ENCODE measurements at regions not wholly inside any gene's neighbourhood (a gene's known extent, or its start where the extent isn't known, plus 50 kb on each side); places are given as distances from the start of the nearest gene placed in this dataset.

DNA sequence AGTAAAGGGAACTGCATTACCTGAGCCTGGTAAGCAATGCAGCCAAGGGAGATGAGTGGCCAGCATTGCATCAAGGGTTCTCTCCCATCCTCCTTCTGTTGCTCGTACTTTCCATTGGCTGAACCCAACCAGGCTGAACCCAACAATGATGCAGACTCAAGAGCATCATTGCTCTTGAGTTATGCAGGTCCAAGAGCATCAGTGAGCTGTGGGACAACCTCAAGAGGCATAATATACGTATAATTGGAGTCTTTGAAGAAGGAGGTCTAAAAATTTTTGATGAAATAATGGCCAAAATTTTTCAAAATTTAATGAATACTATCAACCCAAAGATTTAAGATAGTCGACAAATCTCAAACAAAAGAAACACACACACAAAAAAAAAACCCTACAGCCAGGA is 213.0 kb downstream of the RNF152 start:
- Mint-ChIP-seq H3K4me1 (ENCODE audit: unreplicated experiment) (peaks cover 8% of the 10 kb centered on the region), H3K27me3 (ENCODE audit: unreplicated experiment) (no peaks in the 10 kb centered on the region), H3K4me3 (ENCODE audit: unreplicated experiment) (no peak overlapping the region), H3K36me3 (ENCODE audit: unreplicated experiment) (peaks cover 14% of the 10 kb centered on the region), H3K9me3 (ENCODE audit: unreplicated experiment) (peaks cover 24% of the 10 kb centered on the region), H3K27ac (ENCODE audit: unreplicated experiment) (no peak overlapping the region)
- TF ChIP-seq, protein P1, sequence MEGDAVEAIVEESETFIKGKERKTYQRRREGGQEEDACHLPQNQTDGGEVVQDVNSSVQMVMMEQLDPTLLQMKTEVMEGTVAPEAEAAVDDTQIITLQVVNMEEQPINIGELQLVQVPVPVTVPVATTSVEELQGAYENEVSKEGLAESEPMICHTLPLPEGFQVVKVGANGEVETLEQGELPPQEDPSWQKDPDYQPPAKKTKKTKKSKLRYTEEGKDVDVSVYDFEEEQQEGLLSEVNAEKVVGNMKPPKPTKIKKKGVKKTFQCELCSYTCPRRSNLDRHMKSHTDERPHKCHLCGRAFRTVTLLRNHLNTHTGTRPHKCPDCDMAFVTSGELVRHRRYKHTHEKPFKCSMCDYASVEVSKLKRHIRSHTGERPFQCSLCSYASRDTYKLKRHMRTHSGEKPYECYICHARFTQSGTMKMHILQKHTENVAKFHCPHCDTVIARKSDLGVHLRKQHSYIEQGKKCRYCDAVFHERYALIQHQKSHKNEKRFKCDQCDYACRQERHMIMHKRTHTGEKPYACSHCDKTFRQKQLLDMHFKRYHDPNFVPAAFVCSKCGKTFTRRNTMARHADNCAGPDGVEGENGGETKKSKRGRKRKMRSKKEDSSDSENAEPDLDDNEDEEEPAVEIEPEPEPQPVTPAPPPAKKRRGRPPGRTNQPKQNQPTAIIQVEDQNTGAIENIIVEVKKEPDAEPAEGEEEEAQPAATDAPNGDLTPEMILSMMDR (IDR thresholded peaks at IDR 0.05), result no peak
- no peak for DNase-seq (ENCODE audit: extremely low spot score, unreplicated experiment)

DNA sequence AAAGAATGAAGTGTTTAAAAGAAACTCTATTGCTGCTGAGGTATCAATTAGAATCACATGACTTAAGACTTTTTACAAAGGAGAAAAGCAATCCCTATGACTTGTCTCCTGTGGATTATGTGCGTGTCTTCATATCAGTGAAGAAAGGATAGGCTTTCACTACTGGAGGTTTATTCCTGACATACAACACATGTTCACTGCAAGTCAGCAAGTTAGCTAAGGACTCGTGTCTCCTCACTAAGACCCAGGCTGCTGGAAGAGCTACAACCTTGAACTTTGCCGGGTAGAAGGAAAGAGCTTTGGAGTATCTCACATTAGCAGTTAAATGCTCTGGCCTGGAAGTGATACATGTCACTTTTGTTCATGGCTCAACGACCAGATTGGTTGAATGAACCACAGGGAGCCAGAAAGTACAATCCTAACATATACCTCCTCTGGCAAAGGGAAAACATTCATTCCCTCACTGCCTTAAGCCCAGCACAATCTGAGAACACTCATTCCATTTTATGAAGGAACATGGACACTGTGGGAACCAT is 215.3 kb downstream of the RNF152 start:
- H3K27ac Mint-ChIP-seq (ENCODE audit: unreplicated experiment), result no peak overlapping the region
- TF ChIP-seq, protein P1 (IDR thresholded peaks at IDR 0.05), result no peak

DNA sequence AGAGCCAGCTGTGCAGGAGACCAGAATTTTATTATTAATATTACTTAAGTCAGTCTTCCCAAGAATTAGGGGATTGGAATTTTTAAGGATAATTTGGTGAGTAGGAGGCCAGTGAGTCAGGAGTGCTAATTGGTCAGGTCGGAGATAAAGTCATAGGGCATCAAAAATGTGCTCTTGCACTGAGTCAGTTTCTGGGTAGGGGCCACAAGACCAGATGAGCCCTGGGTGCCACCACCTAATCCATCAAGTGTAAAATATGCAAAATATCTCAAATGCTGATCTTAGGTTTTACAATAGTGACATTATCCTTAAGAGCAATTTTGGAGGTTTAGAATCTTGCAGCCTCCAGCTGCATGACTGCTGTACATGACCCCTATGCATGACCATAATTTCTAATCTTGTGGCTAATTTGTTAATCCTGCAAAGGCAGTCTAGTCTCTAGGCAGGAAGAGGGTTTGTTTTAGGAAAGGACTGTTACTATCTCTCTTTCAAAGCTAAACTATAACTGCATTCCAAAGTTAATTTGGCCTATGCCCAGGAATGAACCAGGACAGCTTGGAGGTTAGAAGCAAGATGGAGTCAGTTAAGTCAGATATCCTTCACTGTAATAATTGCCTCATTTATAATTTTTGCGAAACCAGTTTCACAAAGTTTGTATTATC is 215.9 kb downstream of the RNF152 start:
- TF ChIP-seq, protein P1 (IDR thresholded peaks at IDR 0.05), result no peak
- no peak for DNase-seq (ENCODE audit: extremely low spot score, unreplicated experiment)
- no peaks in the 10 kb centered on the region for H3K27me3 Mint-ChIP-seq (ENCODE audit: unreplicated experiment)

More for the DNA sequence above, 215.3 kb downstream of the RNF152 start:
- Mint-ChIP-seq H3K27me3 (ENCODE audit: unreplicated experiment) (no peaks in the 10 kb centered on the region), H3K9me3 (ENCODE audit: unreplicated experiment) (peaks cover 28% of the 10 kb centered on the region), H3K4me1 (ENCODE audit: unreplicated experiment) (peaks cover 2% of the 10 kb centered on the region), H3K36me3 (ENCODE audit: unreplicated experiment) (peaks cover 14% of the 10 kb centered on the region), H3K4me3 (ENCODE audit: unreplicated experiment) (no peak overlapping the region)
- no peak for DNase-seq (ENCODE audit: extremely low spot score, unreplicated experiment)

DNA sequence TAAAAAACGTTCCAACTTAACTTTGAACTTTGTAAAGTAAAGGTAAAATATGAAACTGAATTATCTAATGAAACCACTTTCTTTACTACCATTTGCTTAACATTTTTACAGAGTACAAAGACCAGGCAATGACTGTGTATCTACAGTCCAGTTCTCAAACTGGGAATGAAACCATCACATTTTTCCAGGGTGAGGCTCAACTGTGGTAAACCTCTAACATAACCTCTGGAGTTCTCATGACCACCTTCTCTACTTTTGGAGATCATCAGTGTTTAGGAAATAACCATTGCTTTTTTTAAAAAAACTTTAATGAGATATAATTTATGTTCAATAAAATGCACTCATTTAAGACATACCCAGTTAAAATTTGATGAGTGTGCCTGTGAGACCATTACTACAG is 223.5 kb downstream of the RNF152 start:
- no peaks in the 10 kb centered on the region for H3K4me1 Mint-ChIP-seq (ENCODE audit: unreplicated experiment)
- H3K27me3 Mint-ChIP-seq (ENCODE audit: unreplicated experiment), result no peaks in the 10 kb centered on the region
- H3K36me3 Mint-ChIP-seq (ENCODE audit: unreplicated experiment), result no peaks in the 10 kb centered on the region
- no peak for DNase-seq (ENCODE audit: extremely low spot score, unreplicated experiment)
- H3K4me3 Mint-ChIP-seq (ENCODE audit: unreplicated experiment), result no peak overlapping the region
- TF ChIP-seq, protein P1 (IDR thresholded peaks at IDR 0.05), result no peak
- H3K27ac Mint-ChIP-seq (ENCODE audit: unreplicated experiment), result no peak overlapping the region
- H3K9me3 Mint-ChIP-seq (ENCODE audit: unreplicated experiment), result peaks cover 8% of the 10 kb centered on the region

More for the DNA sequence above, 215.9 kb downstream of the RNF152 start:
- peaks cover 14% of the 10 kb centered on the region for H3K36me3 Mint-ChIP-seq (ENCODE audit: unreplicated experiment)
- H3K27ac Mint-ChIP-seq (ENCODE audit: unreplicated experiment), result no peak overlapping the region
- no peak overlapping the region for H3K4me3 Mint-ChIP-seq (ENCODE audit: unreplicated experiment)
- no peaks in the 10 kb centered on the region for H3K4me1 Mint-ChIP-seq (ENCODE audit: unreplicated experiment)
- peaks cover 28% of the 10 kb centered on the region for H3K9me3 Mint-ChIP-seq (ENCODE audit: unreplicated experiment)

DNA sequence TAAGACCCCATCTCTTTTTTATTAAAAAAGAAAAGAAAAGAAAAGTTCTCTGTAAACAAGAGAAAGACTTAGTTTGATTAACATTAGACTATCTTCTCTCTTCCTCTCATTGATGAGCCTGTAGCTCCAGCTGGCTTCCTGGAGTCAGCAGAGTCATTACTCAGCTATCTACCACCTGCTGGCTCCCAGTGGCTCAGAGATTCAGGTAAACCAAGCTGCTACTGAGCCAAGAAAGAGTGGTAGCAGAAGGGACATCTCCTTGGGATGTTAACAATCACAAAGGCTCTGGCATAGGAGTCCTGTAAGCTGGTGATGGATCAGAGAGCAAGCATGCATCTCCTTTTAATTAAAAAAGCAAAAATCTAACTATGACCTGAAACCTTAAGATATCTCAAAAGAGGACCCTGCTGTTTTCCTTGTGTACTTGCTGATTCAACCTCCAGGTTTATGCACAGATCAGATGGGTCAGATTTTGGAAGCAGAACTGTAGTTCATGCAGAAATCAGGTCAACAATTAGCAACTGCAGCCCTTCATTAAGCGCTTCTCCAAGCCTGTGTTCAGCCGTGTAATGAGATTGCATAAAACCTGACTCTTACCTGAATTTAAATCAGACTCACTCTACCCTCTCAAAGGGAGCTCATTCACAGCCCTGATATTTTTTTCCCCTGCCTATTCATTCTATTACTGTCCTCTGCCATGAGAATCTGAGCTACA is 225.8 kb downstream of the RNF152 start:
- H3K36me3 Mint-ChIP-seq (ENCODE audit: unreplicated experiment), result no peaks in the 10 kb centered on the region
- TF ChIP-seq, protein P1 (IDR thresholded peaks at IDR 0.05), result no peak
- DNase-seq (ENCODE audit: extremely low spot score, unreplicated experiment), result no peak
- H3K4me1 Mint-ChIP-seq (ENCODE audit: unreplicated experiment), result no peaks in the 10 kb centered on the region
- peaks cover 5% of the 10 kb centered on the region for H3K9me3 Mint-ChIP-seq (ENCODE audit: unreplicated experiment)
- H3K4me3 Mint-ChIP-seq (ENCODE audit: unreplicated experiment), result no peak overlapping the region
- no peaks in the 10 kb centered on the region for H3K27me3 Mint-ChIP-seq (ENCODE audit: unreplicated experiment)
- no peak overlapping the region for H3K27ac Mint-ChIP-seq (ENCODE audit: unreplicated experiment)

Data from osteocyte (in vitro differentiated cells).